HL-60 (cell line): ENCODE measurements at regions not wholly inside any gene's neighbourhood (a gene's known extent, or its start where the extent isn't known, plus 50 kb on each side); places are given as distances from the start of the nearest gene placed in this dataset.

Experiments used
- GABPA ChIP-seq: IDR thresholded peaks from 2 replicates; pipeline ENCODE4 v1.6.1; 2012; ENCODE audit warnings: low read depth
- POLR2AphosphoS5 ChIP-seq: IDR thresholded peaks from 2 replicates; pipeline ENCODE4 v1.6.1; 2012; ENCODE audit warnings: low read depth
- SPI1 ChIP-seq: IDR thresholded peaks from 2 replicates; pipeline ENCODE4 v1.6.1; 2012; ENCODE audit warnings: low read depth, mild to moderate bottlenecking, borderline replicate concordance
- TF ChIP-seq, protein P1 (sequence below): IDR thresholded peaks from one replicate; pipeline ENCODE4 v1.5.1; 2011; ENCODE audit warnings: low read length, control low read depth, inconsistent platforms; ENCODE audit not compliant: insufficient read depth
- TF ChIP-seq, protein P2 (sequence below): IDR thresholded peaks from 2 replicates; pipeline ENCODE4 v1.6.1; 2012; ENCODE audit warnings: low read depth; ENCODE audit not compliant: insufficient replicate concordance

DNA sequence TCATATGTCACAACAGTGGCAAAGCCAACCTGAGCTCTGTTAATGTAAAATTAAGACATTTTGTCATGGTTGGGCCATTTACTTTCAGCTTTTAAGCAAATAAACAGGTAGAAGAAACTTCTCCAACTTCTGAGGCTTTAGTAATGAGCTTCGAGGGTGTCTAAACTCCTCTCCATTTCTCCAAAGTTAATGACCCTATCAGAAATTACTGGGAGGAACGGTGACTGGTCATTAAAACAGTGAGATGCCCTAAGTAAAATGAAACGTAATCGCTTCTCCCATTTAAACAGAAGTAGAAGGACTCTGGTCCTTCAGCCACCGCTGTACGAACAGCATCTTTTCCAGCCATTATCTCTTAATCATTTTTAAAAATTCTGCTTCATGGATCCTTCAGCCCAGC lies 986.9 kb upstream of the MANEA start:
- TF ChIP-seq, protein P1, sequence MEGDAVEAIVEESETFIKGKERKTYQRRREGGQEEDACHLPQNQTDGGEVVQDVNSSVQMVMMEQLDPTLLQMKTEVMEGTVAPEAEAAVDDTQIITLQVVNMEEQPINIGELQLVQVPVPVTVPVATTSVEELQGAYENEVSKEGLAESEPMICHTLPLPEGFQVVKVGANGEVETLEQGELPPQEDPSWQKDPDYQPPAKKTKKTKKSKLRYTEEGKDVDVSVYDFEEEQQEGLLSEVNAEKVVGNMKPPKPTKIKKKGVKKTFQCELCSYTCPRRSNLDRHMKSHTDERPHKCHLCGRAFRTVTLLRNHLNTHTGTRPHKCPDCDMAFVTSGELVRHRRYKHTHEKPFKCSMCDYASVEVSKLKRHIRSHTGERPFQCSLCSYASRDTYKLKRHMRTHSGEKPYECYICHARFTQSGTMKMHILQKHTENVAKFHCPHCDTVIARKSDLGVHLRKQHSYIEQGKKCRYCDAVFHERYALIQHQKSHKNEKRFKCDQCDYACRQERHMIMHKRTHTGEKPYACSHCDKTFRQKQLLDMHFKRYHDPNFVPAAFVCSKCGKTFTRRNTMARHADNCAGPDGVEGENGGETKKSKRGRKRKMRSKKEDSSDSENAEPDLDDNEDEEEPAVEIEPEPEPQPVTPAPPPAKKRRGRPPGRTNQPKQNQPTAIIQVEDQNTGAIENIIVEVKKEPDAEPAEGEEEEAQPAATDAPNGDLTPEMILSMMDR, result no peak
- TF ChIP-seq GABPA, result no peak
- no peak for TF ChIP-seq POLR2AphosphoS5
- TF ChIP-seq, protein P2, sequence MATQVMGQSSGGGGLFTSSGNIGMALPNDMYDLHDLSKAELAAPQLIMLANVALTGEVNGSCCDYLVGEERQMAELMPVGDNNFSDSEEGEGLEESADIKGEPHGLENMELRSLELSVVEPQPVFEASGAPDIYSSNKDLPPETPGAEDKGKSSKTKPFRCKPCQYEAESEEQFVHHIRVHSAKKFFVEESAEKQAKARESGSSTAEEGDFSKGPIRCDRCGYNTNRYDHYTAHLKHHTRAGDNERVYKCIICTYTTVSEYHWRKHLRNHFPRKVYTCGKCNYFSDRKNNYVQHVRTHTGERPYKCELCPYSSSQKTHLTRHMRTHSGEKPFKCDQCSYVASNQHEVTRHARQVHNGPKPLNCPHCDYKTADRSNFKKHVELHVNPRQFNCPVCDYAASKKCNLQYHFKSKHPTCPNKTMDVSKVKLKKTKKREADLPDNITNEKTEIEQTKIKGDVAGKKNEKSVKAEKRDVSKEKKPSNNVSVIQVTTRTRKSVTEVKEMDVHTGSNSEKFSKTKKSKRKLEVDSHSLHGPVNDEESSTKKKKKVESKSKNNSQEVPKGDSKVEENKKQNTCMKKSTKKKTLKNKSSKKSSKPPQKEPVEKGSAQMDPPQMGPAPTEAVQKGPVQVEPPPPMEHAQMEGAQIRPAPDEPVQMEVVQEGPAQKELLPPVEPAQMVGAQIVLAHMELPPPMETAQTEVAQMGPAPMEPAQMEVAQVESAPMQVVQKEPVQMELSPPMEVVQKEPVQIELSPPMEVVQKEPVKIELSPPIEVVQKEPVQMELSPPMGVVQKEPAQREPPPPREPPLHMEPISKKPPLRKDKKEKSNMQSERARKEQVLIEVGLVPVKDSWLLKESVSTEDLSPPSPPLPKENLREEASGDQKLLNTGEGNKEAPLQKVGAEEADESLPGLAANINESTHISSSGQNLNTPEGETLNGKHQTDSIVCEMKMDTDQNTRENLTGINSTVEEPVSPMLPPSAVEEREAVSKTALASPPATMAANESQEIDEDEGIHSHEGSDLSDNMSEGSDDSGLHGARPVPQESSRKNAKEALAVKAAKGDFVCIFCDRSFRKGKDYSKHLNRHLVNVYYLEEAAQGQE, result no peak
- no peak for TF ChIP-seq SPI1
